Adrenal gland (tissue), 9 donors: ENCODE measurements at regions not wholly inside any gene's neighbourhood (a gene's known extent, or its start where the extent isn't known, plus 50 kb on each side); places are given as distances from the start of the nearest gene placed in this dataset.

Experiments
- DNase-seq, 7 donors: peaks; one replicate each; pipeline ENCODE4 v3.0.0-alpha.2; 2019 to 2020
- H3K27ac ChIP-seq, 5 donors: fragments of 200-600 bp; sonication (generic) in 4 of 5; 1 replicate in 3 of 5; 2 replicates in 2 of 5; pipeline versions ENCODE4 v1.5.1 to v1.8.0; 2016 to 2020; ENCODE audit warnings: mild to moderate bottlenecking in 1 of 5
- H3K27me3 ChIP-seq: fragments of 200-600 bp; 2 replicates; pipeline ENCODE4 v1.8.0; 2021
- H3K36me3 ChIP-seq, 2 donors: fragments of 200-600 bp; replicated peaks in 1 of 2; 1 replicate in 1 of 2; 2 replicates in 1 of 2; pipeline versions ENCODE4 v1.5.1 to v1.8.0; 2018 to 2022
- H3K4me1 ChIP-seq, 2 donors: fragments of 200-600 bp; replicated peaks in 1 of 2; 1 replicate in 1 of 2; 2 replicates in 1 of 2; pipeline versions ENCODE4 v1.5.1 to v1.8.0; 2018 to 2021
- H3K4me3 ChIP-seq, 4 donors: fragments of 200-600 bp; sonication (generic) in 3 of 4; one replicate each; pipeline ENCODE4 v1.5.1; 2016 to 2018
- H3K9me3 ChIP-seq, 3 donors: fragments of 200-600 bp; sonication (generic) in 1 of 3; replicated peaks in 1 of 3; 1 replicate in 2 of 3; 2 replicates in 1 of 3; pipeline versions ENCODE4 v1.5.1 to v1.8.0; 2016 to 2021
- POLR2A ChIP-seq, 2 donors: fragments of 450-650 bp; IDR thresholded peaks; one replicate each; pipeline ENCODE4 v1.6.1; 2017; ENCODE audit warnings: antibody characterized with exemption in 2 of 2, mild to moderate bottlenecking in 2 of 2, moderate library complexity in 1 of 2
- WGBS, 4 donors: extraction: QIAGEN DNeasy Blood & Tissue Kit in 2 of 4; methylation state at CpG; one replicate each; pipeline versions ENCODE4 v1.1.5 to v1.1.7; 2013 to 2017; 5-methylcytosine and 5-hydroxymethylcytosine counted together
- intact Hi-C, 2 donors: fragments of 100-400 bp; cut with DNase I; formaldehyde crosslinking; loops; one replicate each; pipeline versions ENCODE4 v1.14.1 to v1.15.0; 2022 to 2023
- TF ChIP-seq, protein P1 (sequence below), 6 experiments: fragments of 450-650 bp in 4 of 6; fragments of 200-600 bp in 2 of 6; sonication (generic) in 1 of 6; IDR thresholded peaks; 1 replicate in 5 of 6; 2 replicates in 1 of 6; pipeline versions ENCODE4 v1.5.1 to v1.8.0; 2016 to 2021; ENCODE audit warnings: antibody characterized with exemption in 6 of 6, mild to moderate bottlenecking in 2 of 6, moderate library complexity in 1 of 6
- donor health status: healthy with polysubstance abuse.
- donor health status: Bipolar disorder and iron deficiency.
- donor health status: DM: yes; HTN: yes; CAD: no.
- donor health status: DM: no; HTN: no; CAD: no.
- donor health status: DM: no; HTN: no; CAD: no.

- intact Hi-C loops: no loop called here
- H3K4me1 ChIP-seq: no peaks in the 10 kb centered on the region
- 31 to 53% (median 46%) methylated on average over 5 of the region's 5 CpGs for WGBS, 4 donors
- no peaks in the 10 kb centered on the region for H3K36me3 ChIP-seq
- no peak overlapping the region for H3K27ac ChIP-seq
- no peaks in the 10 kb centered on the region for H3K9me3 ChIP-seq
- TF ChIP-seq, protein P1, sequence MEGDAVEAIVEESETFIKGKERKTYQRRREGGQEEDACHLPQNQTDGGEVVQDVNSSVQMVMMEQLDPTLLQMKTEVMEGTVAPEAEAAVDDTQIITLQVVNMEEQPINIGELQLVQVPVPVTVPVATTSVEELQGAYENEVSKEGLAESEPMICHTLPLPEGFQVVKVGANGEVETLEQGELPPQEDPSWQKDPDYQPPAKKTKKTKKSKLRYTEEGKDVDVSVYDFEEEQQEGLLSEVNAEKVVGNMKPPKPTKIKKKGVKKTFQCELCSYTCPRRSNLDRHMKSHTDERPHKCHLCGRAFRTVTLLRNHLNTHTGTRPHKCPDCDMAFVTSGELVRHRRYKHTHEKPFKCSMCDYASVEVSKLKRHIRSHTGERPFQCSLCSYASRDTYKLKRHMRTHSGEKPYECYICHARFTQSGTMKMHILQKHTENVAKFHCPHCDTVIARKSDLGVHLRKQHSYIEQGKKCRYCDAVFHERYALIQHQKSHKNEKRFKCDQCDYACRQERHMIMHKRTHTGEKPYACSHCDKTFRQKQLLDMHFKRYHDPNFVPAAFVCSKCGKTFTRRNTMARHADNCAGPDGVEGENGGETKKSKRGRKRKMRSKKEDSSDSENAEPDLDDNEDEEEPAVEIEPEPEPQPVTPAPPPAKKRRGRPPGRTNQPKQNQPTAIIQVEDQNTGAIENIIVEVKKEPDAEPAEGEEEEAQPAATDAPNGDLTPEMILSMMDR (IDR thresholded peaks at IDR 0.05): no peak
- TF ChIP-seq POLR2A (IDR thresholded peaks at IDR 0.05): no peak
- no peaks in the 10 kb centered on the region for H3K27me3 ChIP-seq
- DNase-seq: no peak
- H3K4me3 ChIP-seq: no peak overlapping the region
Observed at GRCh38 chr18:41790687-41791086, 164.3 kb upstream of the PIK3C3 start.

DNA sequence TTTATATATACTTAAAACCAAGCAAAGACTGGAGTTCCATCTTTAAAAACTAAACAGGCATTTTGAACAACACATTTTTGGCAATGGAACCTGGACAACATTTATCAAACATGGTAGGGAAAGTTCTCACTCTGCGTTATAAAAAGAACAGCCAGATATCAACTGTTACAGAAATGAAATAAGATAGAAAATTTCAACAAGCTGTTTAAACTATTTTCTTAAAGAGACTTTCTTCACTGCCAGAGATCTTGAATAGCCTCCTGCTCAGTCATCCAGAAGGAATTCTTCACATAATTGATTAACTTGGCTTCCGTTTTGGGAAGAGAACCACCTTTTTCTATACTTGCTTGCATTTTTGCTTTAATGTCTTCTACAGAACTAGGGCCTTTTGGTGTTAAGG, 166.0 kb upstream of the PIK3C3 start:
- no peak for DNase-seq
- Histone ChIP-seq H3K9me3 (no peaks in the 10 kb centered on the region), H3K4me1 (no peaks in the 10 kb centered on the region), H3K27me3 (no peaks in the 10 kb centered on the region), H3K4me3 (no peak overlapping the region), H3K27ac (no peak overlapping the region), H3K36me3 (no peaks in the 10 kb centered on the region)
- no peak for TF ChIP-seq POLR2A (IDR thresholded peaks at IDR 0.05)
- TF ChIP-seq, protein P1 (IDR thresholded peaks at IDR 0.05): no peak
- intact Hi-C loops: no loop called here
- 44 to 76% (median 65%) methylated on average over 2 of the region's 2 CpGs for WGBS, 4 donors

DNA sequence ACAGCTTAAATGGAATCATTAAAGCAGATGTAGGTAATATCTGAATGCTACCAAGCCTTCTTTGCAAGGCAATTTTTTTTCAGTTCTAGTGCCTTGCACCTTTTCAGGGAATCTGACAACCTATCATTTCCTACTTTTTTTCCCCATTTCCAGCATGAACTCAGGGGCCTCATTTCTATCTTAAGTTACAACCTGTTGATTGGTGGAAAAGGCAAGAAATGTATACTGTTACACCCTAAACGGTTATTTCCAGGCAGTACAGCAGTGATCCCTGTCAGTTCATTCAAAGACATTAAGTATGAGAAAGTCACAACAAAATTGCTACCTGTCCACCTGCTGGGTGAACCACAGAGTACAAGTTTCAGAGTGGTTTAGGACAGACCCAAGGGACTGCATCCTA, 171.2 kb upstream of the PIK3C3 start:
- H3K4me1 ChIP-seq: no peaks in the 10 kb centered on the region
- H3K27me3 ChIP-seq: no peaks in the 10 kb centered on the region
- H3K4me3 ChIP-seq: no peak overlapping the region
- H3K9me3 ChIP-seq: no peaks in the 10 kb centered on the region
- WGBS, 4 donors: 56 to 59% (median 57%) methylated on average over 1 of the region's 1 CpG
- no peaks in the 10 kb centered on the region for H3K36me3 ChIP-seq
- TF ChIP-seq POLR2A (IDR thresholded peaks at IDR 0.05): no peak
- TF ChIP-seq, protein P1 (IDR thresholded peaks at IDR 0.05): no peak
- intact Hi-C loops: no loop called here
- H3K27ac ChIP-seq: no peak overlapping the region
- DNase-seq: no peak

GRCh38 chr18:41783065-41783818, 171.8 kb upstream of the PIK3C3 start:
- intact Hi-C loops: no loop called here
- DNase-seq: no peak
- H3K36me3 ChIP-seq: no peaks in the 10 kb centered on the region
- TF ChIP-seq, protein P1 (IDR thresholded peaks at IDR 0.05): no peak
- TF ChIP-seq POLR2A (IDR thresholded peaks at IDR 0.05): no peak
- WGBS, 4 donors: 69 to 73% (median 71%) methylated on average over 5 of the region's 5 CpGs
- H3K9me3 ChIP-seq: no peaks in the 10 kb centered on the region
- H3K4me3 ChIP-seq: no peak overlapping the region
- no peak overlapping the region for H3K27ac ChIP-seq
- no peaks in the 10 kb centered on the region for H3K4me1 ChIP-seq
- H3K27me3 ChIP-seq: no peaks in the 10 kb centered on the region
